Activated naive CD4-positive, alpha-beta T cell treated with anti-CD3 and anti-CD28 coated beads, Interleukin-2, amount 50 U/mL, for 16 hours (primary cell): ENCODE measurements at regions not wholly inside any gene's neighbourhood (a gene's known extent, or its start where the extent isn't known, plus 50 kb on each side); places are given as distances from the start of the nearest gene placed in this dataset.
A peak's percentile ranks its signal among the peaks of the same experiment; 100 is the strongest.

ENCODE experiments used
- DNase-seq: peaks from one replicate; pipeline ENCODE4 v3.0.0-alpha.2; 2020

- no peak for DNase-seq
Observed at GRCh38 chr14:71290301-71290700, 383.0 kb downstream of the PCNX1 start.

GRCh38 chr14:71290960-71291466 is 383.8 kb downstream of the PCNX1 start:
- peak; percentile 43 for DNase-seq

GRCh38 chr14:71296184-71296583 is 388.9 kb downstream of the PCNX1 start:
- no peak for DNase-seq

GRCh38 chr14:71300566-71301330 is 393.5 kb downstream of the PCNX1 start:
- no peak for DNase-seq

GRCh38 chr14:71301611-71302010 is 394.4 kb downstream of the PCNX1 start:
- DNase-seq, result no peak

GRCh38 chr14:71304690-71305089 is 397.4 kb downstream of the PCNX1 start:
- no peak for DNase-seq

GRCh38 chr14:71308671-71309070 is 401.4 kb downstream of the PCNX1 start:
- DNase-seq, result no peak

- DNase-seq, result no peak
Observed at GRCh38 chr14:71309756-71310155, 402.5 kb downstream of the PCNX1 start.

GRCh38 chr14:71311061-71311460 is 403.8 kb downstream of the PCNX1 start:
- DNase-seq, result no peak

- no peak for DNase-seq
Observed at GRCh38 chr14:71314717-71315116, 407.5 kb downstream of the PCNX1 start.

- DNase-seq, result no peak
Observed at GRCh38 chr14:71317385-71318096, 410.3 kb downstream of the PCNX1 start.

- DNase-seq, result no peak
Observed at GRCh38 chr14:71318097-71318459, 410.8 kb downstream of the PCNX1 start.

- no peak for DNase-seq
Observed at GRCh38 chr14:71319666-71320065, 412.4 kb downstream of the PCNX1 start.

- DNase-seq, result peak; percentile 97
Observed at GRCh38 chr14:71320107-71320733, 413.0 kb downstream of the PCNX1 start, which contains the start of gene SIPA1L1. SIPA1L1 (plus strand) TSS chr14:71320476.

GRCh38 chr14:71320734-71321573 is 413.7 kb downstream of the PCNX1 start:
- DNase-seq, result peak; percentile 66

- DNase-seq, result no peak
Observed at GRCh38 chr14:71321574-71322315, 414.5 kb downstream of the PCNX1 start.

- no peak for DNase-seq
Observed at GRCh38 chr14:71322655-71323250, 415.5 kb downstream of the PCNX1 start.

- DNase-seq, result no peak
Observed at GRCh38 chr14:71324767-71325272, 417.6 kb downstream of the PCNX1 start.

- no peak for DNase-seq
Observed at GRCh38 chr14:71327691-71328090, 420.4 kb downstream of the PCNX1 start.

- no peak for DNase-seq
Observed at GRCh38 chr14:71328183-71328582, 420.9 kb downstream of the PCNX1 start.

- no peak for DNase-seq
Observed at GRCh38 chr14:71328954-71329353, 421.7 kb downstream of the PCNX1 start.
